Fibroblast of skin of right quadriceps (primary cell): ENCODE measurements at regions not wholly inside any gene's neighbourhood (a gene's known extent, or its start where the extent isn't known, plus 50 kb on each side); places are given as distances from the start of the nearest gene placed in this dataset.

Experiments
- DNase-seq: peaks from one replicate; pipeline ENCODE4 v3.0.0-alpha.2; 2013

DNA sequence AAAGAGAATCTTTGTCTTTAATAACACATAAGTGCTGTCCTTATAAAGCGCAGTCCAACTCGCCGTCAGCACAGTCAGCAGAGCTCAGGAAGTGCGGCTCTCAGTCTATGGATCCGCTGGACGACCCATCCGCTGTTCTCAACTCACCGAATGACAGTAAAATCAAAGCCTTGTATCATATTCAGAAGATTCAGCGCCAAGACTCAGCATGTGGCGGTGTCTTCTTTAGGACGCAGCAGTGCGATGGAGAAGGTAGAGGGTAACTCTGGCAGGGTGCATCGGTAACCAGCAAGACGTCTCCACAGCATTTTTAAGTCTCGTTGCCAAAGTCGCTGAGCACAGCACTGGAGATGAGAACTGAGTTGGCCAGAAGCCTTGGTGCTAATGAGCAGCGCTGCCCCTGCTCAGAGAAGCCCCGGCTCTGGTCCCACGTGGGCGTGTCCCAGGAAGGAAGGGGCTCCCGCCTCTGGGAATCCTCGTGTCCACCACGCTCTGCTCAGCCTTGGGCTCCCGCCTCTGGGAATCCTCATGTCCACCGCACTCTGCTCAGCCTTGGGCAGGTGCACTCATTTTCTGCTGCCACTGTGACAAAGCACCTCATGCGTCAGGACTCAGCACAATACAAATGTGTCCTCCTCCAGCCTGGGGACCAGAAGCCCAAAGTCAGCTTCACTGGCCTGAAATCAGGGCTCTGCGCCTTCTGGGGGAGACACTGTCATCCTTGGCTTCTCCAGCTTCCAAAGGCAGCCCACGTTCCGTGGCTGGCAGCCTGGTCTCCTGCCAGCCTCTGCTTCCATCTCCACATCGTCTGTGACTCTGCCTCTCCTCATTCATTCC lies 238.0 kb upstream of the SALL3 start:
- DNase-seq, result no peak

DNA sequence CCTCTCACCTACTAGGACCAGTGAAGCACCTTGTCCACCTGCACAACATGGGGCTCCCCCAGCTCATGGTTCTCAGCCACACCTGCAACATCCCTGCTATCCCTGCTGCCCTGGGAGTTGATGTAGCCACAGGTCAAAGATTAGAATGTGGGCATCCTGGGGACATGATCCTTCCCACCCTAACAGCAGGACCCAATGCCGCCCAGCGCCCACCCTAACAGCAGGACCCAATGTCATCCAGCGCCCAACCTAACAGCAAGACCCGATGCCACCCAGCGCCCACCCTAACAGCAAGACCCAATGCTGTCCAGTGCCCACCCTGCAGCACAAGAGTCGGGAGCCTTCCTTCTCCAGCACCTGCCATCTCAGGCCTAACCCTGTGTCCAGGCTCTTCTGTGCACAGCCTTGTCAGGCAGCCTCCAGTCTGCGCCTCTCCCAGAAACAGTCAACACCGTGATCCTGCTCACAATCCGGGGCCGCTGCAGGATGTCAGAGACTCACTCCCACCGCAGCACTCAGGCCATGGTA lies 237.3 kb upstream of the SALL3 start:
- no peak for DNase-seq

DNA sequence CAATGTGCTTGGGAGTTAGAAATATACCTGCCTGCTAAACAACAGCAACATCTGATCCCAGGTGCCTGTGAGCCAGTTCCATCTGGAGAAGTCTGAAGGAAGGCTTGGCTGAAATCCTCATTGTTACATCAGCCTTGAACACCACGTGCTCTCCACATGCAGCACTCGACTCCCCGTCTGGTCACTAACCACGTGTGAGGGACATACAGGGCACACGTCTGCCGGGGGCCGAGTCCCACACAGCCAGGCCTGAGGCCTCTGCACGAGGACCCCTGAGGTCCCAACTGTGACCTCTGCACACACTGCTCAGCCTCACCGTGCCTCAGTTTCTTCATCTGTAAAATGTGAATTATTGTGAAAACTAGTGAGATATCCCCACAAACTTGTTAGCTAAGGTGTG lies 236.5 kb upstream of the SALL3 start:
- DNase-seq, result no peak

DNA sequence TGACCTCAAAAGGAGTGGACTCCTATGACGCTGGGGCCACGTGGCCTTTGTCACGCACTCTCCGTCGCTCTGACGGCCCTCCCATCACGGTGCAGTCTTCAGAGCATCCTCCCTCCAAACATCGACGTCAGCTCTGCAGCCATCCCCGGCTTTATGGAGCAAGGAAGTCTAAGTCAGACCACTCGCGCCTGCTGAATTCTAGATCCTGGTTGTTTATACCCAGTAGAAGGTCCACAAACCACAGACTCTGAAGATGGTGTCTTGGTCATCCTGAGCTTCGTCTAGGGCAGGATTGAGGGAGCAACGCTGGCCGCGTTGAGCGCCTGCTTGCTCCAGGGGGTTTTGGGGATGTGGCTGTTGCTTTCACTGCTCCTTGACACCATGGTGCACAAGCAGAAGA lies 228.0 kb upstream of the SALL3 start:
- no peak for DNase-seq

DNA sequence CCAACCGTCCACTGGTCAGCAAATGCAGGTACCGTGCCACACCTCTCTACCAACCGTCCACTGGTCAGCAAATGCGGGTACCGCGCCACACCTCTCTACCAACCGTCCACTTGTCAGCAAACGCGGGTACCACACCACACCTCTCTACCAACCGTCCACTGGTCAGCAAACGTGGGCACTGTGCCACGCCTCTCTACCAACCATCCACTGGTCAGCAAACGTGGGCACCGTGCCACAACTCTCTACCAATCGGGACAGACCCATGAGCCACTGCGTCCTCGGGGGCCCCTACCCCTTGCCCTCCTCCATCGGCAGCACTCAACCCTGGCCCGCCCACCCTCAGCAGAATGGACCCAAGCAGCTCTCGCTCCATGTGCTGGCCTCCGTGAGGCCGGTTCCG lies 226.4 kb upstream of the SALL3 start:
- no peak for DNase-seq

DNA sequence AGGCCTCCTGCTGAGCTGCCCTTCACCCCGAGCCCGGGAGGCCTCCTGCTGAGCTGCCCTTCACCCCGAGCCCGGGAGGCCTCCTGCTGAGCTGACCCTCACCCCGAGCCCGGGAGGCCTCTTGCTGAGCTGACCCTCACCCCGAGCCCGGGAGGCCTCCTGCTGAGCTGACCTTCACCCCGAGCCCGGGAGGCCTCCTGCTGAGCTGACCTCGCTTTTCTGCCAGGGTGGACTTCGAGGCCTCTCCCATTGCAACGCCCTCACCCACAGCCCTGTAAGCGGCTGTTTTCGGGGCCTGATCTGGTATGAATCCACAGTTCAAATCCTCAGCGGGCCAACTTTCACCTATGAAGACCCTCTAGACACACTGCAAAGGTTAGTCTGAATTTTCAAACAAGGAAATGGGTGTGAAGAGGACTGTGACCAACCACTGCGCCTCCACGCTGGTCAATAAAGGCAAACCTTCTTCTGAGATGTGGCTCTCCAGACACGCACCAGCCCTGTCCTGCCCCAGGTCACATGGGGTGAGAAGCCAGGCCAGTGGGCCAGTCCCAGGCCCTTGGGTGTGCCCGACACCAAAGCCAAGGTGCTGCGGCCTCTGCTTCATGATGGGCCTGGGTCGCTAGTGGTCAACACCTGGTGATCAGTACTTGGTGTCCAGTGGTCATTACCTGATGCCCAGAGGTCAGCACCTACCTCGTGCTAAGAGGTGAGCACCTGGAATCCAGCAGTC lies 225.1 kb upstream of the SALL3 start:
- no peak for DNase-seq

DNA sequence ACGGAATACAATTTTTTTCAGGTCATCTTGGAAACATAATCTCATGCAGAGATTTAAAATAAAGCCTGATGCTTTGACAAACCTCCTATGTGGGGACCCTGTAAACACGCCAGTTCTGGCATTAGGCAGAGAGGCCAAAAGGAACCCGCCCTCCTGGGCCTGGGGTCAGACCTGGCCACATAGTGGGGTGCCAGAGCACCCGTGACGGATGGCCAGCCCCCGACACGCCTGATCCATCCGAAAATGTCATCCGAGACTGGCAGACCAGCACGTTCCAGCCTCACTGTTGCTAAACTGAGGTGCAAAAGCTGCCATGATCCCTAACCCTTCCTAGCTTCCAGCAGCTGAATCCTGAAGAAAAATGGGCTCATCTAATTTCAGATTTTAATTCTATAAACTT lies 222.6 kb upstream of the SALL3 start:
- DNase-seq, result no peak

DNA sequence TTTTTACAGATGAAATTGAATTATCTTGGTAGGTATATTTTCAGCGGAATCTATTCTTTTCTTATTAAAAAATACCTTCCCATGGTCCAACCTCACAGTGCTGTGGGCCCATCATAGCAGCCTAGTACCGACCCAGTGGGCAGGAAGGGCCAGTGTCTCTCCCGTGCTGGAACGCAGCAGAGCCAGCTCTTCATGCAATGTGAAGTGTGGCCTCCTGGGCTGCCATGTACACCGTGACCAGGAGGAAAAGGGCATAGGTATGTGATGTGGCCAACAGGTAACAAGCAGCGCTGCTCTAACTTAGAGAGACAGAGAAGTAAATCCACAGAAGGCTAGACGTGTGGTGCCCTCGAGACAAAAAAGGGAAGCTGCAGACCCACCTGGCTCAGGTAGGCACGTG lies 221.1 kb upstream of the SALL3 start:
- DNase-seq, result no peak

DNA sequence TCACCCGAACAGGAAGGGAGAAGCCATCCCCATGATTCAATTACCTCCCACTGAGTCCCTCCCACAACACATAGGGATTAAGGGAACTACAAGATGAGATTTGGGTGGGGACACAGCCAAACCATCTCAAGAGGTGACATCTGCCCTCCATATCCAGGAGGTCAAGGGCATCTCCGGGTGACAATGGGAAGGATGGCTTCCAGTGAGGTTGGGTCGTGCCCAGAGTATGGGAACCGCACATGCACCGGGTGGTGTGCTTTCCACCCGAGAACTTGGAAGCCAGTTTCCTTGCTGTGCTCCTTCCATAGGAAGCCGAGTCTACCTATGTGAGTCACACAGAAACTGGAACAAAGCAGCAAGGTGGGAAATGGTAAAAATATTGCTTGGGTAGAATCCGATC lies 216.9 kb upstream of the SALL3 start:
- no peak for DNase-seq

DNA sequence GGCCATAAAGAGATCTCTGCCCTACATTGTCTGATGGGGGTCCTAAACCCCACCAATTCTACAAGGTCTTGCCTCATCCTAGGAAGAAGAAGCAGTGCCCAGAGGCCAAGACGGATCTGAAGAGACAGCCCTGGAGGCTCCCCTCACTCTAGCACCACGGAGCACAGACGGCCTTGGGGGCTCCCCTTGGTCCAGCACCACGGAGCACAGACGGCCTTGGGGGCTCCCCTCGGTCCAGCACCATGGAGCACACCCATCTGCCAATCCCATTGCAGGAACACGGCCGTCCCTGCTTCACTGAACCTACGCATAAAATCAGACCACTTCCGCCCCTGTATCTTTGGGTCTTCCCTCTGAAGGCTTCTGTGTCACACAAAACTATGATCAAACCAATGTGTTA lies 215.1 kb upstream of the SALL3 start:
- no peak for DNase-seq

DNA sequence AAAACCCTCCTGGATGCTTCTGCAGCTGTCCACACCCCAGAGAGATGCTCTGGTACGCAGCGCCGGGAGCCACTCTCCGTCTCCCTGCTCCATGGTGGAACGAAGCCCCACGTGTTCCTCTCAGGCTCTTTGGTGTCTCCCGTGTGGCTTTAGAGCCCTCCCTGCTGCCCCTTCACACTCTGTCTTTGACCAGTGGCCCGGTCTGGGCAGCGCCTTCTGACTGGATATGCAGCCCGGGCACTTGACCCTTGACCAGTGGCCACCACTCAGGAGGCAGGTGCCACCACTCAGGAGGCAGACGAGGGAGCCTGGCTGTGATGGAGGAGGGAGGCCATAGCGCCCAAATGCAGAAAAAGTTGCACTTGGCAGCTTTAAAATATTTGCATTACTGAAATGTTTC lies 214.5 kb upstream of the SALL3 start:
- DNase-seq, result no peak

DNA sequence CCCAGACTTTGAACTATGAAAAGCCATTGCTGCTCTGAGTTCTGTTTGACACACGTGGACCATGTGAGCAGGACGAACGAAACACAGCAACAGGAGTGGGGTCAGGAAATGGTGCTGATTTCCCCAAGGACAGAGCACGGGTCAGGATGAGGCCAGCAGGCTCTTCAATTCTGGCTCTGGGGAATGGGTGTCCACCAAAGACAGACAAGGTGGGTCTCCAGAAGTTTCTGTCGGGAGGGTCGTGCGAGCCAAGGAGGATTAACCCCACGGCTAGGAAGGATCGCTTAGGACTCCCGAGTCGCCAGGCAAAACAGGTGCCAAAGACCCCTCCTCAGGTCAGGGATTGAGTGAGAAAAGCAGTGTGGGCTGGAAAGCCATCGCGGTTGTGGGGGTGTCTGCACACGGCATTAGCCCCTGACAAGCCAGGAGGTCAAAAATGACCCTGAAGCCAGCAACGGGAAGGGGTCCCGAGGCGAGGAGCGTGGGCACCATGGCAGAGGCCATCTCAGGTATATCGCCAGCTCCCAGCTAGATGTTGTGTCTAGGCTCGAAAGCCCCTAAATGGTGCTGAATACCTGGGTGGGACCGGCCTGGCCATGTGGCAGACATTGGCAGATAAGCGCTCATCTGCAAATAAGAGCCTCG lies 213.9 kb upstream of the SALL3 start:
- no peak for DNase-seq

DNA sequence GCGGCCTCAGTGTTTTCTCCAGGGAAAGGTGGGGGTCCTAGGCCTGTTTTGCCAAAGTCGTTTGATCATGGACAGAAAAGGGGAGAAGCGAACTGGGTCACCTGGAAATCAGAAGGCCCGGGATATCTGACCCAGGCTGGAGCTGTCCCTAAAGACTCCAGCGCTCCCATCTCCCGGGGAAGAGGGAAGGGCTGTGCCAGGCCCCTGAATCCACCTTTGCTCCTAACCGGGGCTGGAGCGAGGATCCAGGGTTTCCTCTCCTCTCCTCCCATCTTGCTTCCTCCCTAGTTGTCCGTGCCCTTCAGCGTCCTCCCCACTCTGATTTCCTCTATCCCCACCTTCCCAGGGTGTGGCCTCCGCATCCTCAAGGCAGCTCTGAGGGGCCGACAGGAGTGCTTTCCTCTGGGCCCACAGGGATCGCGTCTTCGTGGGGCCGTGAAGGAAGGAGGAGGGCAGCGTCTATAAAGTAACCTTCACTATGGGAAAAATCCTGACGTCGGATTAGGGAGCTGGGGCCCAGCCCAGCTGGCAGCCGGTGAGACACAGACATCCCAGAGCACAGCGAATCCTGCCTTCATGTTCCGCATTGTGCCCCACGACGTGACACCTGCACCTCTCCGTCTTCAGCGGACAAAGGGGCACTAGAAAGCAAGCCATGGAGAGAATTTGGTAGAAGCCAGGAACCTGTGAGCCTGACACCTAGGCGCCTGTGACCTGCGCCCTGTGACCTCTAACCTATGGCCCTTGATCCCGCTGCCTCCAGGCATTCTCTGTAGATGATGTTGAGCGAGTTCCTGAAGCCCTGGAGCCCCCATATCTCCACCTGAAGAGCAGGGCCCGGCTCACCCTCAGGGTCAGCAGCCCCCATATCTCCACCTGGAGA lies 212.7 kb upstream of the SALL3 start:
- no peak for DNase-seq

DNA sequence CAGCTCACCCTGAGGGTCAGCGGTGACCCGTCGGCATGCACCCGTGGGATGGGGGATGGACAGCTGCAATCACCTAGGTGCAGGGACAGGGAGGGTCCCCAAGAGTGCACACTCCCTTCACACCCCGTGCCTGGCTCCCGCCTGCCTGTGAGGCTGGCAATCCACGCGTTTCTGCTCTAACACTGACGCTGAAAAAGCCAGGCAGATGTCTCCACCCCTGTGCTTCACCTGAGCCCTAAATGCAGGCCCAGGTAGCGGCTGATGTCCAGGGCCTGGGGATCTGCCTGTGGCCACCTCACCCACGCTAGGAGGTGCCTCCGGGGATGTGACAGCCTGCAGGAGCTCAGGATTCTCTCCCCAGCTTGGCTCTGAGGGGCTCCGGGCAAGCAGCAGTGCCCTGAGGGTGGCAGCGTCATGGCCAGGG lies 212.0 kb upstream of the SALL3 start:
- DNase-seq, result no peak

DNA sequence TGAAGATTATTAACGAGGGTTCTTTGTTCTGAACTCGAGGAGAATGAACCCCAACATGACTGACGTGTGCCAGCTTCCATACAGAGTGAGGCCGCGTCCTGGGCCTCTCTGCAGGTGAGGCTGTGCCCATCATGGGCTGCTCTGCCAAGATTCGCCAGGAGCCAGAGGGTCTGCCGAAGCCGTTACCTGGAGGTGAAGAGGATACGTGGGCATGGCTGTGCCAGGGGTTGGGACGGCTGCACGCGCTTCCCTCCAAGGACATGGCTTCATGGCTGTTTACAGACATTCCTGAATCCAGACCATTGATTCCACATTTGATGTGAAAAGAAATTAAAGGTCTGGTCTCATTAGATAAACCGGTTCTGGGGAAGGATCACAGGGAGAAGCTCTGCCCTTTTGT lies 211.4 kb upstream of the SALL3 start:
- no peak for DNase-seq

DNA sequence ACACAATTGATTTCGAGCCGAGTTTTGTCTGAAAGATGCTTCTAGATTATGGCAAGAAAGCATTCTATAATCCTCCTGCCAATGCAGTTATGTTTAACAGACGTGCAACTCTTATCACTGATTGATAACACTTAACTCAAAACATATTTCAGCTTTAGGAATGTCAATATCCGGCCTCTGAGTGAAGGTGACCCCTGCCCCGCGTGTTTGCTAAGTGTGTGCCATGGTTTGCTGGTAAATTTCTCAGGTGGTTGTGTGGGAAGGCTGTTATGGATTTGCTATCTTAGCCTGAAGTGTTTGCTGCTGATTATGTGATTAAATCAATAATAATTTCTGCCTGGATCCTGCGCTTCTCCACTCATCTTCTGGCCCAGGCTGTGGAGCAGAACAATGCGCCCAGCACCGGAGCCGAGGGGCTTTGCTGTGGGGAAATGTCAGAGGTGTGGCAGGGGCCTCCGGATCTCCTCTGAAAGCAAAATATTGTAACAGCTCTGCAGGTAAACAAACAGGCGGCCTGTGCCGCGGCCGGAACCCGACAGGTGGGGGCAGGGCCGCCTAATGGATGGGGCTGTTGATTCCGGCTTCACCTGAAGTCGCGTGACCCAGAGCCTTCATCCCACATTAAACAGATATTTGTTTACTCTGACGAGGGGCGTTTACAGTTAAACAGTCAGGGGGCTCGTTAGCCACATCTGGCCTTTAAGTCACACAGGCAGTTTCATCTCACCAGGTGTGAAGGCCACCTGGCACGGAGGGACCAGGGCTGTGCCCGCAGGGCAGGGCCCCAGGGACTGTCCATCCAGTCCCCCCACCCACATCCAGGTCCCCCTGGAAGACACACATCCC lies 210.7 kb upstream of the SALL3 start:
- DNase-seq, result no peak

DNA sequence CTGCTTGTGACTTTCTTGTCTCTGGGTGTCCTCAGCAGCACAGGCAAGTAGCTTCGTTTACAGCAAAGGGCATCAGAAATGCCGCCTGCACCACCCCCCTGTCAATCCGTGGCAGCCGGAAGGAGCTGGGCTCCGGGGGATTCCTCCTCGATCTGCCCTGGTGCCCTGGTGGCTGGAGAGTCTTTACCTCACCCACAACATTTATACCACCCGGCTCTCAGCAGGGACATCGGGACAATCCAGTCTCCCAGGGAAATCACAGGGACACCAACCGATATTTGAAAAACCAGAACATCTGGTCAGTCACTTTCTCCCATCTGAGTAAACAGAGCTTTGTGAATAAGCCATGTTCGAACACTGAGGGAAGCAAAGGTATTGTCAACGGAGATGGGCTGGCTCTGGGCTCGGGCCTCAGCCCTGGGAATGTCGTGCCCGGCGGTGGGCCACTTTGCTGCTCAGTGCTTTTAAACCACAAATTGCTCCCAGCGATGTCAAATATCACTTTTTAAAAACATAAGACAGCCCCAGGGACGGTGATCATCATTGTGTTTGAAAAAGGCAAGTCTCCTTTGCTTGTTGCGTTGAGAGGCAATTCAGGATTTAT lies 210.0 kb upstream of the SALL3 start:
- DNase-seq, result no peak

DNA sequence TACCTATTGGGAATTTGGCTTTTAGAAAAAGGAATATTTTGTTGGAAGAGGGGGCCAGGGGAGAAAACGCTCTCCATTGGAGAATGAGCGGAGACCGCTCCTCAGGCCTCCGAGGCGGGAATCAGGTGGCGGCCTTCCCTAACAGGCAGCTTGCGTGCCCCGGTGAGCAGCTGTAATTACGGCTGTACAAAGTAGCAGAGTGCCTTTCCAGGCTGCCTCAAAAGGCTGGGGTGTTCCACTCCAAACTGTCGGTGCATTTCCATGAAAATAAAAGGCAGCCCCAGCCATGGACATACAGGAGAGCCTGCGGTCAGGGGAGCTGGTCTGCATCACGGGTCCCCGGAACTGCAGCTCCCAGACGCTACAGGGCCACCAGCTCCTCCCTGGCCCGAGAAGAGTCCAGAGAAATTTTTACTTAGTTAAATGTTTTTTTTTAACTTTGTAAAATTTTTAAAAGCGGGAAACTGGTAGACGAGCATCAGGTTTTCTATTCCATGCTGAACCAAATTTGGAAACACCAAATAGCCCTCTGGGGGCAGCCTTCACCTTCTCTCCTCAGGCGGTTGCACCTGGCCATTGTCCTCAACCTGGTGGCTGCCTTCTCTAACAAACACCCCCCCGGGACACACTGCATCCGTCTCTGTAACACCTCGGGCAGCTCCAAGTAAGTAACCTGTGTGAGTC lies 209.3 kb upstream of the SALL3 start:
- no peak for DNase-seq

DNA sequence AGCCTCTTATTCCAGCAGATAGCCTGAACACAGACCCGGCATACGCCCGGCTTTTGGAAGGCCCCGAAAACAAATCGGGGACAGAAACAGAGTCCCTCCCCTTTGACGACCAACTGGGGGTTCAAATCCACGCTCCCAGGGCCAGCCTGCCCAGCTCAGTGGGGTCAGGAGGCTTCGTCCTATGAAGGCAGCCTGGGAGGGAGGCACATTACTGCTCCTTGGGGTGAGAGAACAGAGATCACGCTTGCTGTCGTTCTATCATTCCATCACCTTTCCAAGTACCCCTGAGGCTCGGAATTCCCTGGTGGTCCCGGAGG lies 208.8 kb upstream of the SALL3 start:
- DNase-seq, result no peak

DNA sequence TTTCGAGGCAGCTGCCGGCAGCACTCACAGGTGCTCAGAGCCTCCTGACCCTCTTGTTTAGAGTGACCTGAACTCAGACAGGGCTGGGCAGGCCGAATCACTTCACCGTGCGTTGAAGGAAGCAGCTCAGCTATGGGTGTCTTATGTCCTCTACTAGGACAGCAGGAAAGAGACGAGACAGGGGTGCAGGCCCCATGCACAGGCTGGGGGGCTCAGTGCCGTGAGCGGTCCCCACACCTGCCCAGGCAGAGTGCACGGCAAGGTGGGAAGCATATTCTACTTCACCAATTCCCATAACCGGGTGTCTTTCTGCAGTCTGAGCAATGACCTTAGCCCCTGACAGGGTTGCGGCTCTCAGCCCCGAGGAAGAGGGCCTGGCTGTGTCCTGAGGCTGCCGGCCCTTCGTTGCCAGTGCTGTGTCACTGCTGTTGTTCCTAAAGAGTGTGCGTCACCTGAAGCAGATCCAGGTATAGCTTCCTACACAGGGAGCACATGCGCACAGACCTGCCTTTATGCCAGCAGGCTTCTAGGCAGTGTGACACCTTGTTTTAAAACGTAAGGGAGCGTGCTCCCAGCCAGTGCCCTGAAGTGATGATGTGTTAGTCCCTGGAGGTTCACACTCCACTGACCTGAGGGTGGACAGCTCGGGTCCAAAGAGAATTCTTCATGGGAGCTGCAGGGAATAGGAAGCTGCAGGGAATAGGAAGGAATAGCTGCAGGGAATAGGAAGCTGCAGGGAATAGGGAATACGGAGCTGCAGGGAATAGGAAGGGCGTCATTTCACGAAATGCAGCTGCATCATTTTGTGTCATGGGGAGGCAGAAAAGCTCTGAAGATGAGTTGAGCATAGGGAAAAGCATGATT lies 207.9 kb upstream of the SALL3 start:
- DNase-seq, result no peak
